D721Med (cell line): ENCODE measurements at regions not wholly inside any gene's neighbourhood (a gene's known extent, or its start where the extent isn't known, plus 50 kb on each side); places are given as distances from the start of the nearest gene placed in this dataset.
"Not testable (repeated sequence)": the region's sequence is repeated elsewhere in the genome, so short reads cannot be mapped to it uniquely, and the experiment has no call there.

ENCODE experiments used
- DNase-seq: peaks from one replicate; pipeline ENCODE4 v3.0.0; 2011; ENCODE audit warnings: low spot score; ENCODE audit not compliant: insufficient read length
- FAIRE-seq: peaks from 2 replicates; lab custom pipeline; 2011; peaks lifted over from hg19 to GRCh38; lab: Jason Lieb, UNC
- CTCF ChIP-seq: IDR thresholded peaks from 2 replicates; pipeline ENCODE4 v1.5.1; 2012; ENCODE audit warnings: mild to moderate bottlenecking, control low read depth; ENCODE audit not compliant: insufficient read depth; ENCODE audit errors: missing control alignments

GRCh38 chr6:156590482-156590881 lies 186.7 kb upstream of the ARID1B start:
- FAIRE-seq: no peak
- TF ChIP-seq CTCF: peak; percentile 6

GRCh38 chr6:156589281-156589680 lies 187.9 kb upstream of the ARID1B start:
- FAIRE-seq (no peak), DNase-seq (no peak)
- no peak for TF ChIP-seq CTCF

More at GRCh38 chr6:156590482-156590881, 186.7 kb upstream of the ARID1B start:
- no peak for DNase-seq

GRCh38 chr6:156587751-156588301 lies 189.4 kb upstream of the ARID1B start:
- no peak for DNase-seq
- FAIRE-seq: no peak
- TF ChIP-seq CTCF: no peak

- TF ChIP-seq CTCF: no peak
- DNase-seq (no peak), FAIRE-seq (no peak)
Measured at GRCh38 chr6:156587071-156587470, 190.1 kb upstream of the ARID1B start.

GRCh38 chr6:156585859-156586258 lies 191.3 kb upstream of the ARID1B start:
- DNase-seq (no peak), FAIRE-seq (no peak)
- no peak for TF ChIP-seq CTCF

- DNase-seq: not testable (repeated sequence)
Measured at GRCh38 chr6:156584121-156584520, 193.1 kb upstream of the ARID1B start.

GRCh38 chr6:156583083-156583482 lies 194.1 kb upstream of the ARID1B start:
- no peak for TF ChIP-seq CTCF
- no peak for DNase-seq
- FAIRE-seq: no peak

More at GRCh38 chr6:156584121-156584520, 193.1 kb upstream of the ARID1B start:
- not testable (repeated sequence) for FAIRE-seq
